GM18498 (cell line): ENCODE measurements at regions not wholly inside any gene's neighbourhood (a gene's known extent, or its start where the extent isn't known, plus 50 kb on each side); places are given as distances from the start of the nearest gene placed in this dataset.
A peak's percentile ranks its signal among the peaks of the same experiment; 100 is the strongest.
"Not testable (repeated sequence)": the region's sequence is repeated elsewhere in the genome, so short reads cannot be mapped to it uniquely, and the experiment has no call there.

Experiments used
- ATAC-seq: cut with Tn5 transposase; IDR thresholded peaks from one replicate; pipeline ENCODE4 v1.9.1; 2021; ENCODE audit warnings: mild to moderate bottlenecking, moderate library complexity; ENCODE audit not compliant: unreplicated experiment

GRCh38 chr6:144568241-144568640 lies 283.1 kb downstream of the UTRN start:
- no peak for ATAC-seq

GRCh38 chr6:144572541-144572940 lies 287.4 kb downstream of the UTRN start:
- not testable (repeated sequence) for ATAC-seq

- no peak for ATAC-seq
Measured at GRCh38 chr6:144574796-144575195, 289.7 kb downstream of the UTRN start.

- ATAC-seq: no peak
Measured at GRCh38 chr6:144575327-144575726, 290.2 kb downstream of the UTRN start.

GRCh38 chr6:144576871-144577270 lies 291.7 kb downstream of the UTRN start:
- ATAC-seq: no peak

- no peak for ATAC-seq
Measured at GRCh38 chr6:144578385-144579350, 293.5 kb downstream of the UTRN start.

GRCh38 chr6:144580039-144580438 lies 294.9 kb downstream of the UTRN start:
- no peak for ATAC-seq

- ATAC-seq: no peak
Measured at GRCh38 chr6:144580771-144581170, 295.6 kb downstream of the UTRN start.

- no peak for ATAC-seq
Measured at GRCh38 chr6:144581812-144582537, 296.8 kb downstream of the UTRN start.

GRCh38 chr6:144582939-144583613 lies 297.9 kb downstream of the UTRN start:
- ATAC-seq: peak; percentile 90

- ATAC-seq: no peak
Measured at GRCh38 chr6:144583614-144583954, 298.4 kb downstream of the UTRN start.

GRCh38 chr6:144585217-144585814 lies 300.2 kb downstream of the UTRN start:
- no peak for ATAC-seq

GRCh38 chr6:144586986-144587385 lies 301.9 kb downstream of the UTRN start:
- no peak for ATAC-seq

GRCh38 chr6:144588697-144589325 lies 303.7 kb downstream of the UTRN start:
- peak; percentile 65 for ATAC-seq

- ATAC-seq: no peak
Measured at GRCh38 chr6:144590532-144590931, 305.4 kb downstream of the UTRN start.

GRCh38 chr6:144593392-144593791 lies 308.3 kb downstream of the UTRN start:
- ATAC-seq: no peak

- no peak for ATAC-seq
Measured at GRCh38 chr6:144594585-144594984, 309.4 kb downstream of the UTRN start.

GRCh38 chr6:144595266-144595665 lies 310.1 kb downstream of the UTRN start:
- ATAC-seq: no peak

GRCh38 chr6:144597511-144597910 lies 312.4 kb downstream of the UTRN start:
- no peak for ATAC-seq

GRCh38 chr6:144599615-144600014 lies 314.5 kb downstream of the UTRN start:
- ATAC-seq: no peak

GRCh38 chr6:144601221-144601620 lies 316.1 kb downstream of the UTRN start:
- no peak for ATAC-seq
